GM03348 (cell line): ENCODE measurements at regions not wholly inside any gene's neighbourhood (a gene's known extent, or its start where the extent isn't known, plus 50 kb on each side); places are given as distances from the start of the nearest gene placed in this dataset.
"Not testable (repeated sequence)": the region's sequence is repeated elsewhere in the genome, so short reads cannot be mapped to it uniquely, and the experiment has no call there.

Source experiments
- DNase-seq: peaks from one replicate; pipeline ENCODE4 v3.0.0; 2012; ENCODE audit warnings: low spot score

DNA sequence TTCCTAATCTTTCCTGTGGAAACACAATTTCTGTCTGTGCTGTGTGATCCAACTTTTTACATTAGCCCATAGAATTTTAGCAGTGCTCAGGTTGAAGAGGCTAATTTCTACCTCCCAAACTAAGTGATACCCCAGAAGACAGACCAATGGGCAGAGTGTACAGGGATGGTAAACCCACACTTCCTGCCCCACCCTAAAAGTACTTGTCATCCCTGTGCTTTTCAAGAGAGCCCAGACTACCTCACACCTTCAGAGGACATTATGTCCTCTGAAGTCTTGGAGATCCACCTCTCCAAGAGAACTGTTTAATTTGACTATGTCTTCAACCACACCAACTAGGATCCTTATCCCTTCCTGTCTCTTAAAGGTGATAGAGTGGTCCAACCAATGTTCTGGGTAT, 82.0 kb upstream of the ACSL1 start:
- no peak for DNase-seq

DNA sequence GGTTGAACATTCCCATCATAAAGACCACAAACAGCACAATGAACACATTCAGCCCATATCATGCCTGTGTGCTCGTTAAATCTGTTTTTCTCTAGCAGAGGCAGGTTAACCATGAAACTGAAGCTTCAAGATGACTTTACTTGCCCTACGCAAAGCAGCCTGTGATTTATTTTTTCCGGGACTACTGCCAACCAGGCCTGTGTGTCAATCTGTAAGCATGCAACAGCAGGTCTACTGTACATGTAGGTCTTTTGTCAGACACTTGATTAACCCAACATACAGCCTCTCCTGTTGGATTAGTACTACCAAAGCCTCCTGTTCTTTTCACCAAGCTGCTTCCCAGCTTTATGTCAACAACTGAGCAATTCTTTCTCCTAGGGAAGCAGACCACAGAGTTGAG, 85.5 kb upstream of the ACSL1 start:
- no peak for DNase-seq

DNA sequence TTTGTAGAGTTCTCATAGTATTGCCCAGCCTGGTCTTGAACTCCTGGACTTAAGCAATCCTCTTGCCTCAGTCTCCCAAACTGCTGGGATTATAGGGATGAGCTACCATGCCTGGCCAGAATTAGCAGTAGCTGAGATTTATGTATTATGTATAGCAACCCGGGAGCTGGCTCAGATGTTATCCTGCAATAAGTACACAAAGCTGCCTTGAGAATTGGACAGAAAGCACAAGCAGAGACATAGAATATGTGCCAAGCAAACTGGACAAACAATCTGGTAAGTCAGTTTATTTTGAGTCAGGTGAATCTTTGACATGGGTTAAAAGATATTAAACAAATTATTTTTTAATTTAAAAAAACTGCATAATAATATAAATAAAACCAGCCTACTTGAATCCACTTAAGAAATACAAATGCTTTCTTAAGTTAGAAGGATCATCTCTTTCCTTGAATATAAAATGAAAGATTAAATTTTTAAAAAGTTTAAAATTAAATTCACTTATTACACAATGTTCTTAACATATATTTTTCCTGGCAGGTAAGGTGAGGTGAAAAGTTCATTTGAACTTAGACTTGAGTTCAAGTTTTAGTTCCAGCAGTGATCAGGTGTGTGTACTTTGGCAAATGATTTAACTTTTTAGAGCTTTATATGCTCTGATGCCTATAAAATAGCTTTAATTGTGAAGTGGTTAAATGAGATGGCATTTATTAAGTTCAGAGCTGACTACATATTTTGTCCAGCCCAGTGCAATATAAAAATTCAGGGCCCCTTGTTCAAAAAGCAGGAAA, 87.8 kb upstream of the ACSL1 start:
- DNase-seq: no peak

DNA sequence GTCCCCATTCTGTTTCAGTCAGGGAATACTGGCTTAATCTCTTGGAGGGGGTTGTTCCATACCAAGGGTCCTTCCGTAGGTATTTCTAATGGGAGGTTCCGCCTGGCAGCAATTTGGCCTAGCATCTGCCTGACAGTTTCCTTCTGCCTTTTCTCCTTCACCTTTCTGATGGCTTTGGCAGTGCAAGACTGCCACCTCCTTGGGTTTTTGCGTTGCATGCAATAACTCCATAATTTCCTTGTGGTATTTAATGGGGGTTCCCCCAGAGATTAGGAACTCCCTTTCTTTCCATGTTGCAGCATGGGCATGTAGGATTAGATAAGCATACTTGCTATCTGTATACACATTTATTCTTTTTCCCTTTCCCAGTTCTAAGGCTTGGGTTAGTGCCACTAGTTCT, 93.0 kb upstream of the ACSL1 start:
- not testable (repeated sequence) for DNase-seq

DNA sequence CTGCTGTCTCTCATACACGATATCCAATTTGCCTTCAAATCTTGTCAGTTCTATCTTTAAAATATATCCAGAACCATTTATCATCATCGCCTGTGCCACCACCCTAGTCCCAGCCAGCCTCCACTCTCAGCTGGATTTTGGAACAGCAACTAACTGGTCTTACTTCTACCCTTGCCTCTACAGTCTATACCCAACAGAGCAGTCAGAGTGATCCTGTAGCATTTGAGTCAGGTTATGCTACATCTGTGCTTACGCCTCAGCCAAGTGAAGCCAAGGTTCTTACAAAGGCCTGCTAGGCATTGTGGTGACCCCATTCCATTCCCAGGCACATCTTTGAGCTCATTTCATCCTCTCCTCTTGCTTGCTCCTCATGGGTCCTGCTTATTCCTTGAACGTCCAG, 95.7 kb upstream of the ACSL1 start:
- DNase-seq: no peak

DNA sequence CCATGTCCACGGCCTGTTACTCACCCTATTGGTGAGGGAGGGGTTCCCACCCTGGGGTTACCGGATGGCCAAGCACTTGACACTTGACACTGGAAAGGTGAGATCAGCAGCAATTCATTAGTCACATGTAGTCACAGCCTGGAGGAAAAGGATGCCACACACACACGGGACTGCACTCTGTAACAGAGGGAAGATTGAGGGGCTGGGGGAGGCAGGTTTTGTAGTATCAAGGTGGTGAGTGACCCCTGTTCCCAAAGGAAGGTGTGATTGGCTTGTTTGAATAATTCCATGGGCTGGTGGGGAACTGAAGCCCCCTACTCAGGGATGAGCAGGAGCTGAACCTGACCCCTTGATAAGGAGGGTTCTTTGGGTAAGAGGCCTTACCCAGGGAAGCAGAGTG, 96.0 kb upstream of the HELT start:
- DNase-seq: no peak

DNA sequence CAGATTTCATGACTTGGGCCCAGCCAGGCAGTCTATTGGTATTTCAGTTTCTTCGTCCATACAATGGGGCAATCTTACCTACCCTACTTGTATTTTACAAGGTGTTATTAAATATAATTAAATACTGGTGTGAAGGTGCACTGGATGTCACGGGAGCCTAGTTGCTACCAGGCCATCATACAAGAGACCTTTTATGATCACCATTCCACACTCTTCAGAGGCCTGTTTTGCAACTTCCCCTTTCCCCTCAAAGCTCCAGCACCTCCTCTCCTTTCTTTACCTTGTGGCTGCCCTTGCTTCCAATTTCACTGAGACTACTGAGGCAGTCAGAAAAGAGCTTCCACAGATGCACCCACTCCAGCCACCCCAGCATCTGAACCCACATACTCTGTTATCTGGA, 93.8 kb upstream of the HELT start:
- no peak for DNase-seq

DNA sequence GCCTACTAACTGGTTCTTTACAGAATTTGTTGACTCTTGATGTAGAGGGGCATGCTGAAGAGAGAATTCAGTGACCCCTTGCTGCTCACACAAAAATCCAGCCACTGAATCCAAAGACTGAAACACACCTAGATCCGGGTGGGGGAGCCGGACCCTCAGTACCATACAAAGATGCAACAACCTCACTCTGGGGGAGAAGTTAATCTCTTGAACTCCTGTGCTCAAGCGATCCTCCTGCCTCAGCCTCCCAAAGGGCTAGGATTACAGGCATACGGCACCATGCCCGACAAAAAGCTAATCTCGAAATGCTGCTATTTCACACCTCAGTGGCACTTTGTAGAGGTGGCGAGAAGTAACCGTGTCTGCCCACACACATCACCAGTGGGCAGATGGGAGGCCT, 88.8 kb upstream of the HELT start:
- no peak for DNase-seq

DNA sequence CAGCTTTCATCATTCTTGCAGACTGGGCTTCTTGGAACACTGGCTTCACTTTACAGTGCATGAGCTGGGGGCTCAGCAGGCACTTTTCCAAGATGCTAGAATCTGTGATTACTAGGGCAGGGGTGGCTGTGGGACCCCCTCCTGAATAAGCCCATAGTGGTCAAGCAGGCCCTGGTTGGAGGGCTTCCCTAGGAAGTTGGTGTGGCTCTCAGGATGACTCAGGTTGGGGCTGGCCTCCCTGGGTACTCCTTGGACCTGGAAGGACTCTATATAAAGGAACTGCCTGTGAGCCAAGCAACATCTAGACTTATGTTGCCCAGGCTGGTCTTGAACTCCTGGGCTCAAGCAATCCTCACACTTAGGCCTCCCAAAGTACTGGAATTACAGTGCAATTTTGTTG, 88.3 kb upstream of the HELT start:
- DNase-seq: no peak

DNA sequence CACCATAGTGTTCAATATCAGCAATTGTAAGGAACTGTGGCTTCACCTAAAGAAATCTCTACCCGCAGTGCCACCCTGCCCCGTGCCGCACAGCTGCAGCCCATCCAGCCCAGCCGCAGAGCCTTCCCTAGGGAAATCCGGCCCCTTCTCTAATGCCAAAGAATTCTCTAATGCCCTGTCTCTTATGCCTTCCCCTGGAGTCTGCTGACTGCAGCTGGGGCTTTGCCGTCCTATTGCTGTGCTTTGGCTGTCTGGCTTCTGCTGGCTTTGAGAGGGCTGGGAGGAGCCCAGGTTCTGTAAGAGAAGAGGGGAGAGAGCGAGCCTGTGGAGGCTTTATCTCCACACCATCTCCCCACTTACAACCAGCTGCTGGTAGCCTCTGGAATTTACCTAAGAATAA, 85.9 kb upstream of the HELT start:
- DNase-seq: no peak

DNA sequence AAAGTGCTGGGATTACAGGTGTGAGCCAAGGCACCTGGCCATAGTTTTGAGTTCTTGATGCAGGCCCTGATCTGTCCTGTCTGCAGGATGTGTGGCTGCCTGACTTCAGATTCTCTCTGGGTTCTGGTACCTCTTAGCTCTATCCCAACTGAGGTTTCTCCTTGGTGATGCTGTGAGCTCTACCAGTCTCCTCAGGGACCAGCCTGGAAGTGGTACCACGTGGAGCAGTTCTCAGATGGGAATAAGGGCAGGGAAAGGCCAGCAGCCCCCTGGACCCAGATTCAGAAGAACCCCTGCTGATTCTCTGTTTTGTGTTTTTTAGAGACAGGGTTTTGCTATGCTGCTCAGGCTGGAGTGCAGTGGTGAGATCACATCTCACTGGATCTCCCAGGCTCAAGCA, 85.0 kb upstream of the HELT start:
- no peak for DNase-seq

DNA sequence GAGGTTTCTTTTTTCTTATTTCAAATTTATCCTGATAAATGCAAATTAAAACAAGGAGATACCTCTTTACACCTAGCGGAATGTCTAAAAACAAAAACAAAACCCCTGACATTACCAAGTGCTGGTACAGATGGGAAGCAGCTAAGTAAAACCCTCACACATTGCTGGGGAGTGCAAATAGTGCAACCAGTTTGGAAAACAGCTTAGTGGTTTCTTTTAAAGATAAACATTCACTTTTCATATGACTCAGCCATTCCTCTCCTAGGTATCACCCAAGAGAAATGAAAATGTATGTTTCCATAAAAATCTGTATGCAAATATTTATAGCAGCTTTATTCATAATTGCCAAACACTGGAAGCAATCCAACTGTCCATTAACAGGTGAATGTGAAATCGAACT, 84.1 kb upstream of the HELT start:
- DNase-seq: no peak

DNA sequence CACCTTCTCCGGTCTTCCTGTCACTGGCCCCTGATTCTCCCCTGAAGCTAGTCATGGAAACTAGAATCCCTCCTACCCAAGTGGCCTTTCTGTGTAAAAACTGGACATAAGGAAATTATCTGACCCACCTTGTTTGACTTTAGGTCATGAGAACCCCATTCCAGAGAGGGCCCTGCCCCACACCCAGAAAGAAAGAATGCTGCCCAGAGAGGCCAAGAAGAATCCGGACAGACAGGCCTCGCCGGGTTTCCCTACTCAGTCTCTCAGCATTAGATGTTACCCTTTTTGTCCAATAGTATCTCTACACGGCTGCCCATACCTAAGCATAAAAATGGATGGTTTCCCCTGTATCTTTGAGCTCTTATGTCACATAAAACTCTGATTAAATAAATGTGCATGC, 83.3 kb upstream of the HELT start:
- DNase-seq: no peak

DNA sequence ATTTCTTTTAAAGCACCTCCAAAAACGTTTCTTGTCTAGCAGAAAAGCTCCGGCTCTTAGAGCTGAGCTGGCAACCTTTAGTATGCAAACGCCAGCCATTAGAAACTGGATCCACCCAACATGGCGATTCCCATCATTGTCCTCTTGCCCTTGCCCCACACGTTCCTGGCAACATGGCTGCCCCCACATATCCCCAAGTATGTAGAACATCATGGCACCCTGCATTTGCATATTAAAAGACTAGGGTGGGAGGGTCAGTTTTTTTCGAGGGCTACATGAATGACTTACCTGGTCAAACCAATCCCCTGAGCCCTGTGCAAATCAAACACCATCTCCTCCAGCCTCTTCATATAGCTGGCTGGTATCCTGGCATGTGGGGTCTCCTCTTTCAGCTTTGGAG, 82.2 kb upstream of the HELT start:
- DNase-seq: no peak

DNA sequence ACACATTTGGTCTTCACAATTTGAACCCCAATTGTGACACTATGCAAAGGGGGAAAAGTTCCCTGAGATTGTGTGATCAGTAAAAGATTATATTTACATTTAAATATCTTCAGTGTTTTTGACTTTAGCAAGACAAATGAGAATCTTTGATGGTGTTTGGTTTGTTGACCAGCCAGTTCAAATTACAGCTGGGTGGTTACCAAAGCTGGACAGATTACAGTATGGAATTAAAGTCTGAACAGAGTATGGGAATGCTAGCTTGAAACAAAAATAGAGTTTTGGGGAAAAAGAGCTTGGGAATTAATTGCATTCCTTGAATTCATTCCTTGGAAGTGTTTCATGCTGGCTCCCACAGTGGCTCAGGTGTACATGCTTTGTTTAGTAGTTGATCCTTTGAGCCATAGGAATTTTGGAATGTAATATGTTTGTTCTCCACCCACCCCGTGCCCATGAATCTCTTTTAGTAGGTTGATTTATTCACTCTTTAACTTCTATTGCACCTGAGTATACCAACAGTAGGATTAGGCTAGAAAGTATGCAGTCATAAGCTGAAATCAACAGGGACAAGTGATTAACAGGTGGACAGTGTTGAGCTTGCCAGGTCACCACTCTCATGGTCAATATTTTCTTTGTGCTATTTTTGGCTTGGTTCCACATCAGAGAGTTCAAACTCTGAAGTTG, 81.1 kb upstream of the HELT start:
- DNase-seq: no peak

DNA sequence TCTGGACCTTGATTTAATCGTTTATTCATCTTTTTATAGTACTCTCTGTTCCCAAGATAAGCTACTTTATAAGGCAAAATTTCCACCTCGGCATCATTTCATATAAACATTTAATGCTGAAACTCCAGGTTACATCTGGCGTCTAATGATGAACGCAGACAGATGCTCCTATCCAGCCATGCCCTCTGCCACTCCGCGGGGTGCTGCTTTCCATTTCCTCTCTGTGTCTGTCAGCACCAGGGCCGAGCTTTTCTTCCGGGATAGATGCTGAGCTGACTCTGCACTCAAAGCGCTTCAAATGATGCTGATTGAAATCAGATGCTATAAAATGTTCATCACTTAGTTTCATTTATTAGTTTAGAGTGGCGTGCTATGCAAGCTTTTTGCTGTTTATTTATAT, 80.5 kb upstream of the HELT start:
- no peak for DNase-seq

DNA sequence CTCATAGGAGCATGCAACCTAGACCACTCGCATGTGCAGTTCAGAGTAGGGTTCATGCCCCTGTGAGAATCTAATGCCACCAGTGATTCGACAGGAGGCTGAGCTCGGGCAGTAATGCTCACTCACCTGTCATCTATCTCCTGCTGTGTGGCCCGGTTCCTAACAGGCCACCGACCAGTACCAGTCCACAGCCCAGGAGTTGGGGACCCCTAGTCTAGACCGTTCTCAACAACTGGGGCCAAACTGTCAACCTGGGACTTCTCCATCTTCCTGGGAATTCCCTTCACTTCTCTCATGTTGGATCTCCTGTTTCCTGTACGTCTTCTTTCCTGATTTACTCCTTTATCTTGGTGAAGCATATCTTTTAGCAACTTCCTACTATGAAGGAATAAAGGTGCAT, 79.4 kb upstream of the HELT start:
- DNase-seq: no peak

DNA sequence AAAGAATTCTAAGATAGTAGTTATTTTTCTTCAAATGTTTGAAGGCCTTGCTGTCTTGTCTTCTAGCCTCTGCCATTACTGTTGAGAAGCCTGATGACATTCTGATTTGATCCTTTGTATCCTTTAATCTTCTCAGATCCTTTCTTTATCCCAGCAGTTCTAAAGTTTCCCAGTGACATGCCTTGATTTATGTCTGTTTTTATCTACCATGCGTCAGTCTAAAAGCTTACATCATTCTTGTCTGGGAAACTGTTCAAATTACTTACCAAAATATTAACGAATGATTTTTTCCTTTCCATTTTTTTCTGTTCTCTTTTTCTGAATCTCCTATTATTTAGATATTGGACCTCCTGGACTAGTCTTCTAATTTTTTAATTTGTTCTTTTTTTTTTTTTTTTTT, 78.3 kb upstream of the HELT start:
- no peak for DNase-seq

DNA sequence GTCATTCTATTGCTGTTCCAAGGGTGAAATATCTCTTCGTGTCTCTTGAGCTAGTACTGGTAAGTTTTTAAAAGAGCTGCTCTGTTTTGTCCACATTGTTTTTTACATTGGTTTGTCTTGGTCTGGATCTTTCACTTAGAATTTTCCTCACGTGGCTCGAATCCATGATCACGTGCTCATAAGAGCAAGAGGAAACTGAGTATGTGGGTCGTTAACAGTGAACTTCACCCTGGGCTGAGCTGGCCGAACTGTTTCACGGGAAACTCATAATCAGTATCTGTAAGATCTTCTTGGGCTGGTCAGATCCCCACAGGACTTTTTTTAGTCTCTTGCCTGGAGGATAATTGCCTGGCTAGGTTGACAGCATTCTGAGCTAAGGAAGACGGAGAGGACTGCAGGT, 77.8 kb upstream of the HELT start:
- no peak for DNase-seq

DNA sequence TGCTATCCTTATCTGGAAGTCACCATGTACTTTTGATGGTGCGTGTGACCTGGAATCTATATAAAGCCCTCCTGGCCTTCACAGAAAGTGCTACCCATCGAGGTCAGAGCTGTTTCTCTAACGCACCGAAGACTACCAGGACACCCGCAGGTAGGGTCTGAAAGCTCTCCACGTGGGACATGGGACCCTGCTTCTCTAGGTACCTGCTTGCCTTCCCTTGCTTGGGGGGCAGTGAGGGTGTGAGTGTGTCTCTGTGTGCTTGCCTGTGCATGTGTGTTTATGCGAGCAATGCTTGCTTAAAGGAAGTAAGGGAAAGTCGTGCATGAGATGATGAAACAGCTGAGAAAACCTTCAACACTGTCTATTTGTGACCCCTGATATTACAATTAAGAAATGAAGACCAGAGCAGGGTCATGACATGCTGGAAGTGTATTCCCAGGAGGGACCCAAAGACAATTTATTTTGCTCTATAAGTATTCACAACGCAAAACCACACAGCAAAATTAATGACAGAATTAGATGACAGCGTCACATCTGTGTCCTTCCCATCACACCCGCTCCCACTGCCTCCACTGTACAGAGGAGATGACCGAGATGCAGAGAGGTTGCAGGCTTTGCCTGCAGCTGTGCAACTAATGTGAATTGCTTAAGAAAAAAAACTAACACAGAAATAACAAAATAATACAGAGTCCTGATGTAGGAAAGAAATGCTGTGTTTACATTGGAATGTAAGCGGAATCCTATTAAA, 76.4 kb upstream of the HELT start:
- no peak for DNase-seq

DNA sequence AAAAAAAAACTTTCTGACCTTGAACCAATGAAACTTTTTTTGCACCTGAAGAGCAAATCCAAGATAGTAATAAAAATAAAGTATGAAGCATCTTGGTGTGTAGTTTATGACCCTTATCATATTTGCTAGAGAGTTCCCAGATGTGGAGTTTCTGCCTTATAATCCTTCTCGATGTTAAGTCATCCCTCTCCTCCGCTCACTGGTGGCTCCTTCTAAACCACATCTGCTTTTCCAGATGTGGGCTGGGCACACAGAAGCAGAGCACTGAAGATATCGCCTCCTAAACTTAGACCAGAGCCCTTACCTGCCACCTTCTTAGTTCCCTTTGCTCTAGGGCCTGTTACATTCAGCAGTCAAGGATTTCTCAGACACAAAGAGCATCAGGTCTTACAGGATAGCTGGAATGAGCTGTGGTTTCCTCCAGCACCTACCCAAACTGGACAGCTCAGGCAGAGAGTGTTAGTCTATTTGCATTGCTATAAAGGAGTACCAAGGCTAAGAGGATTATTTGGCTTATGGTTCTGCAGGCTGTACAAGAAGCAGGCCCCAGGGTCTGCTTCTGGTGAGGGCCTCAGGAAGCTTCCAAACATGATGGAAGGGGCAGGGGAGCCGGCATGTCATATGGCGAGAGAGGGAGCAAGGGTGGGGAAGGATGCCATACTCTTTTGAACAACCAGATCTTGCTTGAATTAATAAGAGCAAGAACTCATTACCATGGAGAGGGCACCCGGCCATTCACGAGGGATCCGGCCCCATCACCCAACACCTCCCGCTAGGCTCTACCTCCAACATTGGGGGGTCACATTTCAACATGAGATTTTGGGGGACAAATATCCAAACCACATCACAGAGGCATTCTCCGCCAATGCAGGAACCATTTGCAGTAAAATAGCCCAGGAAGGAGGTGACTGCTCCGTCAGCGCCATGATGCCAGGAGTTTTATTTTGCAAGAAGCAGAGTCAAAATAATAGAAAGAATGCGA, 75.6 kb upstream of the HELT start:
- no peak for DNase-seq

DNA sequence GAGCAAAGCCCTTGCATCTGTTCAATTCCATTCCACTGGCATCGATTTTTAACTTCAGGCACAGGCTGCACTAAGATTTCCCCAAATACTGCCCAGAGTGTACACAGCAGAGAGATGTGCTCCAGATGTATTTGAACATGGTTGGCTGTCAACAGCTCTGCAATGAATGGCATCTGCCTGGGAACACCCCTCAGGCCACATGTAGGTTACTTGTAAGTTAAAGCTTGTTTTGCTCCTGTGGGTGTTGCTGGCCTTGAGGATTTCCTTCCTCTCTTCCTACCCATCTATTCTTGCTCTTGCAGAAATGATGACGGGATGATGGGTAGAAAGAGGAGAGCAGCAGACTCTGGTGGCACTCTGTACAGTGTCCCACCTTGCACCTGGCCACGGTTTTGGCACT, 69.3 kb upstream of the HELT start:
- no peak for DNase-seq
